ENCODE measurements at regions not wholly inside any gene's neighbourhood (a gene's known extent, or its start where the extent isn't known, plus 50 kb on each side); places are given as distances from the start of the nearest gene placed in this dataset.

GRCh38 chr3:69542089-69542804, 156.4 kb upstream of the FRMD4B start:
- Histone ChIP-seq H3K4me1 (peaks cover under 1% of the 10 kb centered on the region in 2 donors), H3K27me3 (peaks cover 3 to 20% of the 10 kb centered on the region in 2 donors), H3K27ac (peak overlapping the region; percentile 33 to 58), H3K36me3 (no peaks in the 10 kb centered on the region), H3K9me3 (no peaks in the 10 kb centered on the region), H3K4me3 (peak overlapping the region; percentile 49 to 82 (median 66))
- intact Hi-C loops (cut with DNase I; ENCODE audit: low total_unique reads), result no loop called here
- DNase-seq (ENCODE audit: low spot score in 2 of 2), result no peak
- no peak for TF ChIP-seq POLR2AphosphoS5 (IDR thresholded peaks at IDR 0.05)
- TF ChIP-seq, protein P1, sequence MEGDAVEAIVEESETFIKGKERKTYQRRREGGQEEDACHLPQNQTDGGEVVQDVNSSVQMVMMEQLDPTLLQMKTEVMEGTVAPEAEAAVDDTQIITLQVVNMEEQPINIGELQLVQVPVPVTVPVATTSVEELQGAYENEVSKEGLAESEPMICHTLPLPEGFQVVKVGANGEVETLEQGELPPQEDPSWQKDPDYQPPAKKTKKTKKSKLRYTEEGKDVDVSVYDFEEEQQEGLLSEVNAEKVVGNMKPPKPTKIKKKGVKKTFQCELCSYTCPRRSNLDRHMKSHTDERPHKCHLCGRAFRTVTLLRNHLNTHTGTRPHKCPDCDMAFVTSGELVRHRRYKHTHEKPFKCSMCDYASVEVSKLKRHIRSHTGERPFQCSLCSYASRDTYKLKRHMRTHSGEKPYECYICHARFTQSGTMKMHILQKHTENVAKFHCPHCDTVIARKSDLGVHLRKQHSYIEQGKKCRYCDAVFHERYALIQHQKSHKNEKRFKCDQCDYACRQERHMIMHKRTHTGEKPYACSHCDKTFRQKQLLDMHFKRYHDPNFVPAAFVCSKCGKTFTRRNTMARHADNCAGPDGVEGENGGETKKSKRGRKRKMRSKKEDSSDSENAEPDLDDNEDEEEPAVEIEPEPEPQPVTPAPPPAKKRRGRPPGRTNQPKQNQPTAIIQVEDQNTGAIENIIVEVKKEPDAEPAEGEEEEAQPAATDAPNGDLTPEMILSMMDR (IDR thresholded peaks at IDR 0.05), result no peak
- TF ChIP-seq POLR2A (IDR thresholded peaks at IDR 0.05), result no peak

- Histone ChIP-seq H3K27ac (peak overlapping the region; percentile 33 to 58), H3K4me1 (no peaks in the 10 kb centered on the region), H3K9me3 (no peaks in the 10 kb centered on the region), H3K27me3 (peaks cover 3 to 20% of the 10 kb centered on the region in 2 donors), H3K36me3 (no peaks in the 10 kb centered on the region), H3K4me3 (peak overlapping the region; percentile 49 to 82 (median 66))
- TF ChIP-seq, protein P1 (IDR thresholded peaks at IDR 0.05), result no peak
- TF ChIP-seq POLR2A (IDR thresholded peaks at IDR 0.05) (no peak), POLR2AphosphoS5 (IDR thresholded peaks at IDR 0.05) (no peak)
- DNase-seq (ENCODE audit: low spot score in 2 of 2), result no peak
- intact Hi-C loops (cut with DNase I; ENCODE audit: low total_unique reads), result no loop called here
Observed at GRCh38 chr3:69541711-69542088, 155.8 kb upstream of the FRMD4B start.

- TF ChIP-seq POLR2AphosphoS5 (IDR thresholded peaks at IDR 0.05) (peak in 1 of 3 donors; percentile 10), POLR2A (IDR thresholded peaks at IDR 0.05) (no peak)
- intact Hi-C loops (cut with DNase I; ENCODE audit: low total_unique reads), result no loop called here
- H3K36me3 ChIP-seq, result no peaks in the 10 kb centered on the region
- no peaks in the 10 kb centered on the region for H3K9me3 ChIP-seq
- peak overlapping the region; percentile 38 to 63 for H3K27ac ChIP-seq
- H3K27me3 ChIP-seq, result peaks cover 3 to 20% of the 10 kb centered on the region in 2 donors
- DNase-seq (ENCODE audit: low spot score in 2 of 2), result peak in 1 of 2 donors; percentile 60
- peak overlapping the region; percentile 49 to 82 (median 66) for H3K4me3 ChIP-seq
- H3K4me1 ChIP-seq, result no peaks in the 10 kb centered on the region
Observed at GRCh38 chr3:69540706-69541581, 155.1 kb upstream of the FRMD4B start.

DNA sequence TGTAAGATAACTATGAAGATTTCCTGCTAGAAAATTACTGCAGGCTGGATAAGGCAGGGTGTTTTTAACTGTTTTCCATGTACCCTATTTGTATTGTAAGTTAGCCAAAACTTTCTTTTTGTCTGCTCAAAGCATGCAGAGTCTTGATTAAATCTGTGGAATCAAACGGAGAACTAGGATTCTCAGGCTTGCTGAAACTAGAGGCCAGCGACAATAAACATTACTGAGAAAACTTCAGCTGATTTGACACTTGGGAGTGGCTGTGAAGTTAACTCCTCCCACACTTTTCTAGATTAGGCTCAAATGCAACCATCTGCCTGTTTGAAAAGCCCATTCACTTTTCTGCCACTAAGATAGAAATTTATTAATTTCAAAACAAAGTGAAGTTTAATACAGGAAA, 153.2 kb upstream of the FRMD4B start:
- Histone ChIP-seq H3K4me1 (no peaks in the 10 kb centered on the region), H3K27ac (no peak overlapping the region), H3K4me3 (no peak overlapping the region), H3K9me3 (no peaks in the 10 kb centered on the region), H3K36me3 (no peaks in the 10 kb centered on the region), H3K27me3 (peaks cover 3 to 20% of the 10 kb centered on the region in 2 donors)
- intact Hi-C loops (cut with DNase I; ENCODE audit: low total_unique reads), result no loop called here
- TF ChIP-seq POLR2AphosphoS5 (IDR thresholded peaks at IDR 0.05), result no peak
- TF ChIP-seq, protein P1 (IDR thresholded peaks at IDR 0.05), result no peak
- no peak for TF ChIP-seq POLR2A (IDR thresholded peaks at IDR 0.05)
- no peak for DNase-seq (ENCODE audit: low spot score in 2 of 2)

GRCh38 chr3:69538281-69538680, 152.4 kb upstream of the FRMD4B start:
- H3K27ac ChIP-seq, result no peak overlapping the region

More at GRCh38 chr3:69538281-69538680, 152.4 kb upstream of the FRMD4B start:
- Histone ChIP-seq H3K9me3 (no peaks in the 10 kb centered on the region), H3K4me1 (no peaks in the 10 kb centered on the region), H3K36me3 (no peaks in the 10 kb centered on the region), H3K4me3 (no peak overlapping the region), H3K27me3 (peaks cover 3 to 20% of the 10 kb centered on the region in 2 donors)
- TF ChIP-seq POLR2AphosphoS5 (IDR thresholded peaks at IDR 0.05), result no peak
- TF ChIP-seq, protein P1 (IDR thresholded peaks at IDR 0.05), result no peak
- intact Hi-C loops (cut with DNase I; ENCODE audit: low total_unique reads), result no loop called here
- DNase-seq (ENCODE audit: low spot score in 2 of 2), result no peak

All from breast epithelium (tissue), 4 donors.